HG02840 (cell line): ENCODE measurements at regions not wholly inside any gene's neighbourhood (a gene's known extent, or its start where the extent isn't known, plus 50 kb on each side); places are given as distances from the start of the nearest gene placed in this dataset.

ENCODE experiments used
- ATAC-seq: cut with Tn5 transposase; IDR thresholded peaks from one replicate; pipeline ENCODE4 v1.9.1; 2021; ENCODE audit warnings: mild to moderate bottlenecking, moderate library complexity, moderate number of reproducible peaks; ENCODE audit not compliant: unreplicated experiment, low FRiP score

DNA sequence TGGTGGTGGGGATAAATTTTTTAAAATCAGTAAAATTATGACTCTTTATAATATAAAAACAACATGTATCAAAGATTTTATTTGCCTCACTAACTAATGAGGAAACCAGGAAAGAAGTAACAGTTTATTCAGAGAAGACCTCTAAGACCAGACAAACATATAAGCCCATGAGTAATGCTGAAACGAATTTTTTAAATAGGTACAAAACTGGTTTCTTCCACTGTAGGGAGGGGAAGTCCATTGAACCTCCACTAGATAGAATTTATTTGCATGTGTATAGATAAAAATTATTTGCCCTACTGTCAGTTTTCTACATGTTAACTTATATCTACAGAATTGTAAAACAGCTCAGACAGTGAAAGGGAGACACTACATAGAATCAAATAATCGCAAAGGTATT lies 86.8 kb downstream of the ZC3H11B start:
- ATAC-seq, result no peak

DNA sequence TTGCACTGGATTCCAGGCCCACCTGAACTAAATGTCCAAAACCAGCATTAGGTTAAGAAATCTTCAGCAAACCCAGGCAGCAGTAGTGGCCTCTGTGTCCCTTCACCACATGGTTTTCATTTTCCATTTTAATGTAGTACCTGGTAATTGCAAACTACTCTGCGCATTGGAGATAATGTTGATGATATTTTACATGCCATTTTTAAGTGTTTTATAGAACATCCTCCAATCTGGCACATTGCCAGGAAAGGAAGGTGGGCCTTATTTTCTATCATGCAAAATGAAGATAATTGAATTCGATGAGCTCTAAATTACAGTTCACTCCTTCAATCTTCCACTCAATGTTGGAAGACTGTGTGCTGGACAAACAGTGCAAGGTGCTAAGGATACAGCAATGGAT lies 89.5 kb downstream of the ZC3H11B start:
- no peak for ATAC-seq

DNA sequence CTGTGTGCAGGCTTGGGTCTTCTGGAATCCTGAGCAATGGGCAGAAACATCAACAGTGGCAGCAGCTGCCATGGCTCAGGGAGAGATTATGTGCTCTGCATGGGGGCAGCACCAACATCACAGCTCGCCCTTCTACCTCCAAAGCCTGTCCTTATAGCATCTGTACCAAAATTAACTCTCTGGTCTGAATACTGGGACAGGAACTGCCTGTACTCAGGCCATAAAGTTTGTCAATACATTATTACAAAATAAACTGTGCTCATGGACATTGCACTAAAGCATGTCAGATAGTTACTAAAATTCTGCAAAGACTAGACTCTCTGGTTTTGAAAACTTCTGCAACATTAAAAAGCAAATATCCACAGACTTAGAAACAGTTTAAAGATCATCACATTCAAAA lies 91.6 kb downstream of the ZC3H11B start:
- ATAC-seq, result no peak

DNA sequence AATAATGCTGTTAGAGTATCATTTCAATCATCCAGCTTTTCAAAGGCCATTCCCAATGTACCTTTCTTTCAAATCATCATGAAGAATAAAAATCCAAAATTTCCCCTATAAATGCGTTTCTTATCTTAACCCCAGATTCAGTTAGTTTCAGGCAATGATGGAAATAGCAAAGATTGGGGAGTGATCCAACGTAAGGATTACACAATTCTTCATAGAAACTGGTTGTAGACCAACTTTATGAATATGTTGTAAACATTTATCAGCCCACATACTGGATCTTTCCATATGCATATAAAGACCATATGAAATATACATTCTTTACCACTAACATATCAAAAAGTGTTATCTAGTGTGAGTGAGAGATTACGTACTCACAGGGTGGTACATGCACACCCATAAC lies 92.7 kb downstream of the ZC3H11B start:
- ATAC-seq, result no peak

DNA sequence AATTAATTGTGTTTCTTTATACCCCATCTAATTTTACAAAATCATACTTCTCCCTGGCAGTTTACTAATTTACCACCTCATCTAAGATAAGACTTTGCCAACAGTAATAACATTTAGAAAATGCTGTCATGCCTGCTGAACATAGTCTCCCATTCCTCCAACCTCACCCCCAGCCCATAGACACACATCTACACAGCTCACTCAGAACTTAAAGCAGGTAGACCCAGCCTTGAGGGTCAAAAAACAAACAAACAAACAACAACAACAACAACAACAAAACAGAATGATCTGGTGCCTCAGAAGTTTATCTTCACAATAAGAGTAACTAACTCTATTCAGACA lies 94.0 kb downstream of the ZC3H11B start:
- no peak for ATAC-seq

DNA sequence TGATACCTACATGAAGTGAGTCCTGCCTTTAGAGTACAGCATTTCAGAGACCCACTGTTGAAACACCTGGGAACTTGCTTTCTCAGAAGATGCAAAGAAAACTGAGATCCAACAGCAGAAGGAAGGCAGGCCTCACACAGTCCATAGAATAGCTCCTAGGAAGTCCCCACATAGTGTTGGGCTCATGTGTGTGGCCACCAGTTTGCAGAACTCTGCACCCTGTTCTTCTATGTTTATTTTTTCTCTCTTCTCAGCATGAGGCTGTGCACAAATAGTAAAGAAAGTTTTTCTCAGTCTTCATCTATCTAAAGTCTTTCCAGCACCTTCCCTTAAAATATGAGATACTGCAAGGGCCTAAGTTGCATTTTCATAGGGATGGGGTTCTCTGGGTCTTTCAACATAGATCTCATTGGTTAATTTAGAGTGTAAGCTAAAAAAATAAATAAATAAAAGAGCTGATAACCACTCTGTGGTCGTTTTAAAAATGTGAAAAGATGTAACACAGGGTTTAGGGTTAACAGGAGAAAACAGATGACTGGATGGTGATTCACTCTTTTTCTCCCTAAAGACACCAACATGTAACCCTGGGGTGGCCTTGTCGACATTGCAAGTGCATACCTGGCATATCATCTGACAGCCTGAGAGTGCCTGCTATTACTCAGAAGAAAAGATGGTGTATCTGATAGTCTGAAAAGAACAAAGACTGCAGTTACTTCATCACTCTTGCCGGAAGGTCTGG lies 94.6 kb downstream of the ZC3H11B start:
- ATAC-seq, result no peak

DNA sequence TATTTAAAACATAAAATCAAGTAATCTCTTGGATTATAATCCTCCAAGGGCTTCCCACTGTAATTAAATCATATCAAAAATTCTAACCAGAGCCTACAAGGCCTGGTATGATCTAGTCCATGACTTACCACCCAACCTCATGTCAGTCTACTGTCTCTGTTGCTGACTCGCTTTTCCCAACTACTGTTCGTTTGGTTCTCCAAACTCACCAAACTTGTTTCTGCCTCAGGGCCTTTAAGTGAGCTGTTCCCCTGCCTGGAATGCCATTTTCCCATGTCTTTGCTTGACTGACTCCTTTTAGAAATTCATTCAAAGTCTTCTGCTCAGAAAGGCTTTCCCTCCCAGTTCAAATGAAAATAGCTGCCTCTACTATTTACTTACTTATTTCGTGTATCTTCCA lies 95.9 kb downstream of the ZC3H11B start:
- ATAC-seq, result no peak

DNA sequence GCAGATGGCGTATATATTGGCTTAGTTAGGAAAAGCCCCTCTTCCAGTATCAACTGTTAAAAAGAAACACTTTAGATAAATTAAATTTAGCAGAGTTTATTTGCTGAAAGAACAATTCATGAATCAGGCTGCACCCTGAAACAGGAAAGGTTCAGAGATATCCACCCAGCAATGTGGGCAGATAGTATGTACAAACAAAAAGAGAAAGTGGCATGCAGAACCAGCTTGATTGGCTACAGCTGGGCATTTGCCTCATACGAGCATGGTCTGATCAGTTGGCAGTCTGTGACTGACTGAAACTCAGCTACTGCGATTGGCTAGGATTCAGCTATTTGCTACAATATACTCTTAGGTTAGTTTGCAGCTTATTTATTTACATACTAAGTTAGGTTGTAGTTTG lies 98.2 kb downstream of the ZC3H11B start:
- no peak for ATAC-seq

DNA sequence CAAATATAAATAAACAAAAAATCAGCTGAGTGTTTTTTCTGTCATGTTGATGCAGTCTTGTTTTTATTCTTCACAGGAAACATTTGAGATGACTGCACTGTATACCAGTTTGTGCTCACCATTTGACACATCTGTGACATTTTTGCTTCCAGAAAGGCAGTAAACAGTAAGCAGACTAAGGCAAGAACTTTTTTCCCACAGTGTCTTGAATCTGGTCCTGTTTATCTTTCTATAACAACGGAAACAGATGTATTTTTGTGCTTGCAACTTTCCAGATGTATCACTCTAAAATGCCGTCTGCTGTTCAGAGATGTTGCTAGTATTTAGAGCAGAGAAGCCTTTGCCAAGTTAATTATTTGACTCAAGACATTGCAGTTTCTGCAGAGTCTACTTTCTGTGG lies 105.5 kb downstream of the ZC3H11B start:
- ATAC-seq, result no peak

DNA sequence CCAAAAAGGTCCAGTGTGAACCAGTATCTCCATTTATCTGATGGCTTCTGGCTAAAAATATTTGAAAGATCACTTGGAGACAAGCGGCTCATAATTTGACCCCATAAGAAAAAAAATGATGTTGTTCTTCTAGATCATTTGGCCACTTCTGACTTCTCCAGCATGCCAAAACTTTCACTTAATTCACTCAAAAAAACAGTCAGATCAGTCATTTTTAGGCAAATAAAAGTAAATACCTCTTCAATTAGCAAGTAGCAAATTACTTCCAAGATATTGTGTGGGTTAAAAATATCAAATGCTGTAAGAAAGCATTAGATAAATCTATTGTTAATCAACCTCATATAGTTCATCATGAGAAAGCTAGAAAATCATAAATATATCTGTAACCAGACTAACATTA lies 106.0 kb downstream of the ZC3H11B start:
- no peak for ATAC-seq

DNA sequence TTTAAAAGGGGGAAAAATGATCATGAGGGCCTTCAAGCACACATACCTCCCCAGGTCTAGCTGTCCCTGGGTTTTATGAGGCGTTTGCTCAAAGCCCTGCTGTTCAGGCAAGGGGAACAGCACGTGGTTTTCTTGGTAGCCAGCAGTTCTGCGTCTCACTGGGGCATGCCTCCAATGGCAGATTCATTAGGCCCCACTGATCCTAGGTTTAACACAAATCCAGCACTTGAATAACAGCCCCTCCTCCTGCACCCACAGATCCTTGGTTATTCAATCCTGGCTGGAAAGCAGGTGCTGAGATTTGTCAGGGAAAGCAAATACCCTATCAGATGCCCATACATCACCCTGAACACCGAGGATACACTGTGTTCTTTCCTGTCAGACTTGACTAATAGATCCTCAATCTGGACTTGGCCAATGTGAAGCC lies 106.4 kb downstream of the ZC3H11B start:
- ATAC-seq, result no peak

DNA sequence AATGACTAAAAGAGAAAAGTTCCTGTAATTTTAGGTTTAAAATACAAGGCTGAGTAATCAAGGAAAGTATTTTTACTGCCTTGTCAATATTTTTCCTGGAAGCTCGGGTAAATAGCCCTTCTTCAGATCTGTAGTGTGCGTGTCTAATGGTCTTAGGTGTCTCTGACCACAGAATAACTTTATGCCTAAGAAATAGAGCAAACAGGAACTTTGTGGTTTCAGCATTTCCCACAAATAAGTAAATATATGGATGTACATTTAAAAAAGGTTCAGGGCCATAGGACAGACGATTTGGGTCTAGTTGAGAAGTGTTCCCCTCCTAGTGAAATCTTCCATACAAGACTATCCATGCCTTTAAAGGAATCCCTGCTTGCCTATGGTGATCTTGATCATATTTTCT lies 107.0 kb downstream of the ZC3H11B start:
- ATAC-seq, result no peak

DNA sequence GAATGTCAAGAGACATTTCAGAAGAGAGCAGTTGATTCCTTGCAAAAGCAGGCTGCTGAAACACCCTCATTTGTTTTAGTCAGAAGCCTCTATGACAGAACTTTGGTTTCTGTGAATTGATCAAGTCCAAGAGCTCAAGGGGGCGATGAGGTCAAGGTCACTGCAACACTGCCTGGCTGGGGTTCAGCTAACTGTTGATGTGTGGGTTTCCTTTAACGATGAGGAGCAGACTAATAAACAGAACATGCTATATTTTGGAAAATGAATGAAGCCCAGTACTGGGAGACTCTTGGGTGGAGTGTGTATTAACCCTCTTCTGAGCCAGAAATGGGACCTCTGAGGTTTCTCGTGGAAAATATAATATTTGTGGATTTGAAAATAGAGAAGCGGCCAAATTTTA lies 109.3 kb downstream of the ZC3H11B start:
- no peak for ATAC-seq

DNA sequence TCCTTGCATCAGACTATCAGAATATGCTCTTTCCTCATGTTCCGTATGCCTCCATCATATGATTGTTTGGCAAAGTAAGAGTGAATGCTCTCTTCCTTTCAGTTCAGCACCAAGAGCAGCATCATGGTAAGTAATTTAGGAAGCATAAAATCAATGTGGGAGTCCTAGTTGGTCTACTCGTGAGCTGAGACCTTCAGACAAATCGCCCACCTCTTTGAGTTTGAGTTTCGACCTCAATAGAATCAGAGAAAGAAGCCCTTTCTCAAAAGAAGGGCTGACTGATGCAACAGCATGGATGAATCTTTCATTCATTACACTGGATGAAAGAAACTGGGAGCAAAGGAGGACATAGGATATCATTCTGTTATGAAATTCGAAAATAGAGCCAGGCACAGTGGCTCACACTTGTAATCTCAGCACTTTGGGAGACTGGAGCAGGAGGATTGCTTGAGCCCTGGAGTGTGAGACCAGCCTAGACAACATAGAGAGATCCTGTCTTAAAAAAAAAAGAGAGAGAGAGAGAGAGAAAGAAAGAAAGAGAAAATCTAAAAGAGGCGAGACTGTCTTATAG lies 112.5 kb downstream of the ZC3H11B start:
- ATAC-seq, result no peak

DNA sequence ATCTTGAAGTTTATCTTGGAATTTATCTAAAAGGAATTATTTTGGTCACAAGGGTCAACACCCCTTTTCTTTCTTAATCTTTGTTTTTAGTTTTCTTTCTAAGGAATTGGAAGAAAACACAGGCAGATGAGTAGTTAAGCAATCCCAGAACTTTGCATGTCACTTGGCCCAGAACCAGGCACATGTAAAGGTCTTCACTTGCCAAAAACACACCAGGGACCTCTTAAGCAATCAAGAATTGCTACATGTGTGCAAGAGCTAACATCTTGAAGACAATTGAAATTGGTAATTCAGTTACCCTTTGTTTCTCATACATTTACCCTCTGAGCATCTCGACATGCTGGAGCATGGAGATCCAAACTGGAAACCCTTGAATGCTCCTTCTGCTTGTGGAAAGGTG lies 114.2 kb downstream of the ZC3H11B start:
- ATAC-seq, result no peak

DNA sequence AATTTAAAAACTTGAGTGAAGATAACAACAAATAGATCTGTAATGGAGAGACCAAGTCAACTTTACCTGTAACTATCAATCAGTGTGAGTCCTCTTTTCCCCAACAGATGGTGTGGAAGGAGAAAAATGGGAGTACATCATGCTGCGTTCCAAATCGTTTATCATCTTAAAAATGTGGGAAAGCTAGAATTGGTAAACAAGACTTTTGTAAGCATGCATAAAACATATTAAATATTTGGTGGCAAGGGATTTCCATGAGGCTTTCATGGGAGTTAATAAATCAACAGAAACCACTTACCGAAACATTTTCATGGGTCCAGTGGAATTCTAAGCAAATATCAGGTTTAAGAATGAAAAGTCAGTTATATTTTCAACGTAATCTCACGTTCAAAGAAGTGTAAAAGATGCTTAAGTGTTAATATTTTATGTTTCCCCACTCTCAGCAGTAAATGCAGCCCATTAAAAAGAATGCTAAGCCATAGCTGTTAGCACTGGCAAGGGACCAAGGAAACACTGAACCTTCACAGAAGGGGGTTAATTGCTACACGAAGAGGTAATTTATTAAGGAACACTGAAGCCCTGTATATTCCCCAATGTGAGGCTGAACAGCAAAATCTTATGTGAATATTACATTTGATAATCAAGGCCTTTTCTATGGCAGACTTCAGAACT lies 117.0 kb downstream of the ZC3H11B start:
- no peak for ATAC-seq

DNA sequence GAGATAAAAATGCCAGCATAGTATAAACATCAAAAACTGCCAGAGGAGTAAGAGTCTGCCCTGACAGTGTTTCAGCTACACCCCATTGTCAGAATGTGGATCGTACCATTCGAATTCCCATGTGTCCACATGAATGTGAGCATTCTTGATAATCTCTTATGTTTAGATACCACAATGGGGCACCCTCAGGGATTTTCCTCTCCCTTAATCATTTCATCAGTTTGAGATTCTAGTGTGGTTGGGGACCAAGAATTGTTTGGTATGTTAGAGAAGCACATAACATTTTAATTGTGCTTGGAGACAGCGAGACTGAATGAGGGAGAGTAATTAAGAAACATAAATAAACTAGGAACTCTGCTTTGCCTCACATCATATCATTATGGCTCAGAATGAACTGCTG lies 120.2 kb downstream of the ZC3H11B start:
- no peak for ATAC-seq

DNA sequence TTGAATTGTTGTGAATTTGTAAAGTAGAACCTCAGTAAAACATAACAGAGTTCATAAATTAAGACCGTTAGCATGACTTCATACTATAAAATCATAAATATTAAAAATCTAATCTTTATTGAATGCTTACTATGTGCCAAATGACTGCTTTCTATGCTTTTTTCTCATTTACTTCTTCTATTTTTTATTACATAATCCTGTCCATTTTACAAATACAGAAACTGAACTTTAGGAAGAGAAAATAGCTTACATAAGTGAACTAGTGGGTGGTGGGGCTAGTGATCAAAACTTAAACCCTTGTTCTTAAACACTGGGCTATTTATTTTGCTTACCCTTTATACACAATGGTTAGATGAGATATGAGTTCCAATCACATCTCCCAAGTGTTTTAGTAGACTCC lies 122.3 kb downstream of the ZC3H11B start:
- ATAC-seq, result no peak

DNA sequence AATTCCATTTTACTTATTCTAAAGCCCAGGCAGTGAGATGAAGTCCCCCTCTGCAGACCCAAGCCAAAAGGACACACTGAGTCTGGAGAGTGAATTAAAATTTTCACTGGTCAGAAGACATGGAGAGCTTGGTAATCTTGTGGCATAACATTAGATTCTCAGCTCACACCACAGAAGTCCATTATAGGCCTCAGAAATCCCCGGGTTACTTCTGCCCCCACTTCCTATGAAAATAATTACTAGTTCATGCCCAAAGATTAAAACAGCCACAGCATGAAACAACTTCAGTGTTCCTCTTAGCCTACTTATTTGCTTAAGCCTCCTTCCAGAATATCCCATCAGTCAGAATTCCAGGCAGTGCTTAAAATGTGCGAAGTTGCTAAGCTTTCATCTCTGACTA lies 123.3 kb downstream of the ZC3H11B start:
- no peak for ATAC-seq

DNA sequence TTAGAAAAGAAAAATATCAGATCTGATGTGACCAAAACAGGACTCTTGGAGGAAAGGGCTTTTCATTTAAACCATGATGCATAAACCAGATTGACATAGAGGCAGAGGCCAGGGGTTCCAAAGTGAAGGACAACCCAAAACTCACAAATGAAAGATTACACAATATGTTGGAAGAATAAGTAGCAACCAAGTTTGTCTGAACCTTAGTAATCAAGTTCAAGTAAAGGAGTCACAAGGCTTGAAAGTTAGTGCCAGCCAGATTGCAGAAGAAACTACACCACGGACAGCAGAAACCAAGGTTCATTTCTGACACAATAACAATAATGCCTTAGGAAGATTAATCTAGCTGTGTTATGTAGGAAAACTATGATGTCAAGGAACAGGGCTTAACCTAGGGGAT lies 124.6 kb downstream of the ZC3H11B start:
- no peak for ATAC-seq

DNA sequence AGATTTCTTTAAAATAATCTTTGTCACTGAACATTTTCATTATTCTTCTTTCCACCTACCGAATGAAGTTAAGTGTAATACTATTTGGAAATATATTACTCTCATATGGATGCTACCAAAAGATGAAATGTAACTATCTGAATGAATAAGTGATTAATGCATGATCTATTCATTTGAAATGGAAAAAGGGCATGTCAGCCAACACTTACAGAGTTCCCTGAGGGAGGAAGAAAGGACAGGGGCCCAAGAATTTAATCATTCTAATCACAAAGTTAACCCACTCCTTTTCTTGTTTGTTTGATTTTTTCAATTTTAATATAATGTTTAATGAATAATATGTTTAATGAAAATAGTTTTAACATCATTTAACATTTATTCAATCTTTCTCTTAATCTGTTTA lies 129.4 kb downstream of the ZC3H11B start:
- ATAC-seq, result no peak

DNA sequence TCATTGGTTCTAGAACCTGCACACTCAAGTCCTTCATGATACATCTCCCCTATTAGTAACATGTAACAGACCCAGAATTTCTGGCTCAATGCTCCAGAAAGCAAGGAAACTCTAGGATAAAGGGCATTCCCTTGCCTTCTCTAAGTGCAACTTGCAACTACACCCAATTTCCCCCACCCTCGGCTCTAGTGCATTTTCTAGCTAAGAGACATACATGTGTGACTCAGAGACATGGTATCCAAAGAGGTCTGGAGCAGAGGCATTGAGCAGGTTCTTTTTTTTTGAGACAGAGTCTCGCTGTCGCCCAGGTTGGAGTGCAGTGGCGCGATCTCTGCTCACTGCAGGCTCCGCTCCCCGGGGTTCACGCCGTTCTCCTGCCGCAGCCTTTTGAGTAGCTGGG lies 132.9 kb downstream of the ZC3H11B start:
- no peak for ATAC-seq
